ENCODE measurements at regions not wholly inside any gene's neighbourhood (a gene's known extent, or its start where the extent isn't known, plus 50 kb on each side); places are given as distances from the start of the nearest gene placed in this dataset.
"Not testable (repeated sequence)": the region's sequence is repeated elsewhere in the genome, so short reads cannot be mapped to it uniquely, and the experiment has no call there.

DNA sequence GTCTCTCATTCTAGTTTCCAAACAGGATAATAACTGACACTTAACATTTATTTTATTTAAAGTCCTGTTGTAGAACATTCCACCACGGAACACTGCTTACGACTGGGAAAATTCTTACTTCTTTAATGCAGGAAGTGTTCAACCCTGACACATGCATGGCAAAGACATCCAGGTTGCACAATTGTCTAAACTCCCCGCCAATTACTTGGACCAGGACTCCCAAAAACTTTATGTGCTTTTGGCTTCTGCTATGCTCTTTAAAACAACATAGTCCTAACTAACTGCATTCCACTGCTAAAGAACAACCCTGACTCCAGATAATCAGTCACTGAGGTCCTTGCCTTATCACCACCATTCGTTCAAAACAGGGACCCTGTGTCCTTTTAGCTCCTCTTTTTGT lies 995.8 kb downstream of the LTN1 start:
- TF ChIP-seq, protein P1, sequence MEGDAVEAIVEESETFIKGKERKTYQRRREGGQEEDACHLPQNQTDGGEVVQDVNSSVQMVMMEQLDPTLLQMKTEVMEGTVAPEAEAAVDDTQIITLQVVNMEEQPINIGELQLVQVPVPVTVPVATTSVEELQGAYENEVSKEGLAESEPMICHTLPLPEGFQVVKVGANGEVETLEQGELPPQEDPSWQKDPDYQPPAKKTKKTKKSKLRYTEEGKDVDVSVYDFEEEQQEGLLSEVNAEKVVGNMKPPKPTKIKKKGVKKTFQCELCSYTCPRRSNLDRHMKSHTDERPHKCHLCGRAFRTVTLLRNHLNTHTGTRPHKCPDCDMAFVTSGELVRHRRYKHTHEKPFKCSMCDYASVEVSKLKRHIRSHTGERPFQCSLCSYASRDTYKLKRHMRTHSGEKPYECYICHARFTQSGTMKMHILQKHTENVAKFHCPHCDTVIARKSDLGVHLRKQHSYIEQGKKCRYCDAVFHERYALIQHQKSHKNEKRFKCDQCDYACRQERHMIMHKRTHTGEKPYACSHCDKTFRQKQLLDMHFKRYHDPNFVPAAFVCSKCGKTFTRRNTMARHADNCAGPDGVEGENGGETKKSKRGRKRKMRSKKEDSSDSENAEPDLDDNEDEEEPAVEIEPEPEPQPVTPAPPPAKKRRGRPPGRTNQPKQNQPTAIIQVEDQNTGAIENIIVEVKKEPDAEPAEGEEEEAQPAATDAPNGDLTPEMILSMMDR (IDR thresholded peaks at IDR 0.05), result not testable (repeated sequence)
- TF ChIP-seq POLR2A (IDR thresholded peaks at IDR 0.05), result not testable (repeated sequence)
